ENCODE measurements at regions not wholly inside any gene's neighbourhood (a gene's known extent, or its start where the extent isn't known, plus 50 kb on each side); places are given as distances from the start of the nearest gene placed in this dataset.

DNA sequence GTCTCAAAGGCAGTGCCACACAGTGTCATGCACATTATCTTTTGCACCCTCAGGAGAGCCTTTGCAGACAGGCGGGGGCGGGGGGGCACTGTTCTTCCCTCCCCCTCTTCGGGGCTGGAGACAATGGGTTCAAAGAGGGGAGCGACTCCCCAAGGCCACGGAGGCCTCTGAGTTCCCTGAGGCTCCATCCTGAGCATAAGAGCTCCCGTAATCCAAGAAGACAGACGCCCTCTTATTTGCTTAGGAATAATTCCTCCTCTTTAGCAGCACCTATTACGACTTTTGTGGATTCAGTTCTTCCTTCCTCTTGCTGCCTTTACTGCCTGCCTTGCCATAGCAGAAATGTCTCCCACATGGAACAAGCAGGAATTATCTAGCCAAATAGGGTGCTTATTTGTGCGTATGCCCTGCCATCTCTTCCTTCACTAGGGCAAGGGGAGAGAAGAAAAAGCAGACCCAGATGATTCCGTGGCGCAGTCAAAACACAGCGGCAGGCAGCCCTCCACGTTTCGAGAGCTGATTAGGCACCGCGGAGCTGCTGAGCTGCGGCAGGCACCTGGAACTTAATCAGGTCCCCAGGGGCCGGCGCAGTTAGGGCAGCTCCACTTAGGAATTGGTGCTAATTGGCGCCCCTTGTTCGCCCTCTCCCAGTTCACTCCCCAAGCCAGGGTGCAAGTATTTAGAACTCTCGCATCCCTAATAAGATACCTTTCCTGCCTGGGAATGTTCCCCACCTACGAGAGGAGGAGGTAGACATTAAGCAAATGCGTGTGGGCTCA is 233.4 kb upstream of the MYT1L start:
- H3K4me1 Mint-ChIP-seq (ENCODE audit: unreplicated experiment), result peaks cover 4% of the 10 kb centered on the region
- DNase-seq (ENCODE audit: low spot score), result no peak
- no peak overlapping the region for H3K4me3 Mint-ChIP-seq (ENCODE audit: unreplicated experiment)
- peaks cover 7% of the 10 kb centered on the region for H3K9me3 Mint-ChIP-seq (ENCODE audit: unreplicated experiment)
- no peak overlapping the region for H3K27ac Mint-ChIP-seq (ENCODE audit: unreplicated experiment)
- no peaks in the 10 kb centered on the region for H3K36me3 Mint-ChIP-seq (ENCODE audit: low read depth, unreplicated experiment)
- TF ChIP-seq CTCF (IDR thresholded peaks at IDR 0.05; ENCODE audit: unreplicated experiment), result no peak
- H3K27me3 Mint-ChIP-seq (ENCODE audit: unreplicated experiment), result peaks cover 9% of the 10 kb centered on the region

GRCh38 chr2:2563309-2563860 is 232.3 kb upstream of the MYT1L start:
- H3K27ac Mint-ChIP-seq (ENCODE audit: unreplicated experiment), result no peak overlapping the region
- H3K4me1 Mint-ChIP-seq (ENCODE audit: unreplicated experiment), result no peaks in the 10 kb centered on the region
- peaks cover 7% of the 10 kb centered on the region for H3K27me3 Mint-ChIP-seq (ENCODE audit: unreplicated experiment)
- TF ChIP-seq CTCF (IDR thresholded peaks at IDR 0.05; ENCODE audit: unreplicated experiment), result no peak
- no peak for DNase-seq (ENCODE audit: low spot score)
- H3K9me3 Mint-ChIP-seq (ENCODE audit: unreplicated experiment), result peaks cover 7% of the 10 kb centered on the region
- no peaks in the 10 kb centered on the region for H3K36me3 Mint-ChIP-seq (ENCODE audit: low read depth, unreplicated experiment)
- no peak overlapping the region for H3K4me3 Mint-ChIP-seq (ENCODE audit: unreplicated experiment)

DNA sequence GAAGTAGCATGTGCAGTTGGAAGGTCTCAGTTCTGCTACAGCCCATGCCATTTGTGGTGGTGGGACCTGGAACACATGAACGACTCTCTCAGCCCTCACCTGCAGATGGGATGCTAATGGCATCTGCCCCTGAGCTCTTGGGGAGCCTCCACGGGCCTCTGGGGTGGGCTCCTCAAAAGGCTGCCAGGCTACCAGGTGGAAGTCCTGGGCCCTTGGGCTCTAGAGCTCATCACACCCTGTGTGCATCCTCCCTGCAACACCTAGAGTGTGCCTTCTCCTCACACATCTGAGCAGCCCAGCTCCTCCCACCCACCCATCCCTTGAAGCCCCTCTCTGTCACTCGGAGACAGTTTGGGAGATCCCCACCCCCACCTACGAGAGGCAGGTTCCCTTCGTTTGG is 231.8 kb upstream of the MYT1L start:
- no peak for DNase-seq (ENCODE audit: low spot score)
- no peak for TF ChIP-seq CTCF (IDR thresholded peaks at IDR 0.05; ENCODE audit: unreplicated experiment)
- peaks cover 7% of the 10 kb centered on the region for H3K9me3 Mint-ChIP-seq (ENCODE audit: unreplicated experiment)
- H3K36me3 Mint-ChIP-seq (ENCODE audit: low read depth, unreplicated experiment), result no peaks in the 10 kb centered on the region
- H3K4me3 Mint-ChIP-seq (ENCODE audit: unreplicated experiment), result no peak overlapping the region
- peaks cover 5% of the 10 kb centered on the region for H3K27me3 Mint-ChIP-seq (ENCODE audit: unreplicated experiment)
- H3K27ac Mint-ChIP-seq (ENCODE audit: unreplicated experiment), result no peak overlapping the region
- H3K4me1 Mint-ChIP-seq (ENCODE audit: unreplicated experiment), result no peaks in the 10 kb centered on the region

- no peak overlapping the region for H3K4me3 Mint-ChIP-seq (ENCODE audit: unreplicated experiment)
- H3K27ac Mint-ChIP-seq (ENCODE audit: unreplicated experiment), result no peak overlapping the region
- H3K36me3 Mint-ChIP-seq (ENCODE audit: low read depth, unreplicated experiment), result no peaks in the 10 kb centered on the region
- TF ChIP-seq CTCF (IDR thresholded peaks at IDR 0.05; ENCODE audit: unreplicated experiment), result no peak
- H3K27me3 Mint-ChIP-seq (ENCODE audit: unreplicated experiment), result peaks cover 5% of the 10 kb centered on the region
- no peak for DNase-seq (ENCODE audit: low spot score)
- peaks cover 7% of the 10 kb centered on the region for H3K9me3 Mint-ChIP-seq (ENCODE audit: unreplicated experiment)
- H3K4me1 Mint-ChIP-seq (ENCODE audit: unreplicated experiment), result no peaks in the 10 kb centered on the region
Measured at GRCh38 chr2:2561346-2562095, 230.4 kb upstream of the MYT1L start.

Data from endothelial cell (in vitro differentiated cells).